ENCODE measurements at regions not wholly inside any gene's neighbourhood (a gene's known extent, or its start where the extent isn't known, plus 50 kb on each side); places are given as distances from the start of the nearest gene placed in this dataset.

DNA sequence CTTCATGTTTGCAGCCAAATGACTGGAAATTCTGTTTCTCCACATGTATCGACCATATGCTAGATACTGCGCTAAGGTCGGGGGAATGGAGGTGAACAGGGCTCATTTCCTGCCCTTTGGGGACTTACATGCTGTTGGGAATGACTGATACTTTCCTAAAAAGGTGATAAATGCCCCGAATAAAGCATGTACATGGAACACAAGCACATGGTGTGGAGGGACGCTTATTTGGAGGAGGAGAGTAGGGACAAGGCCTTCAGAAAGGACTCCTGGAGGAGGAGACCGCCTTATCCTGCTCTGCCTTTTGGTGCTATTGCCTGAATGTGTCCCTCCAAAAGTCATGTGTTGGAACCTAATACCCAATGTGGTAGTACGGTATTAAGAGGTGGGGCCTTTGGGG is 344.5 kb downstream of the PRL start:
- intact Hi-C loops (cut with micrococcal nuclease) = no loop called here

DNA sequence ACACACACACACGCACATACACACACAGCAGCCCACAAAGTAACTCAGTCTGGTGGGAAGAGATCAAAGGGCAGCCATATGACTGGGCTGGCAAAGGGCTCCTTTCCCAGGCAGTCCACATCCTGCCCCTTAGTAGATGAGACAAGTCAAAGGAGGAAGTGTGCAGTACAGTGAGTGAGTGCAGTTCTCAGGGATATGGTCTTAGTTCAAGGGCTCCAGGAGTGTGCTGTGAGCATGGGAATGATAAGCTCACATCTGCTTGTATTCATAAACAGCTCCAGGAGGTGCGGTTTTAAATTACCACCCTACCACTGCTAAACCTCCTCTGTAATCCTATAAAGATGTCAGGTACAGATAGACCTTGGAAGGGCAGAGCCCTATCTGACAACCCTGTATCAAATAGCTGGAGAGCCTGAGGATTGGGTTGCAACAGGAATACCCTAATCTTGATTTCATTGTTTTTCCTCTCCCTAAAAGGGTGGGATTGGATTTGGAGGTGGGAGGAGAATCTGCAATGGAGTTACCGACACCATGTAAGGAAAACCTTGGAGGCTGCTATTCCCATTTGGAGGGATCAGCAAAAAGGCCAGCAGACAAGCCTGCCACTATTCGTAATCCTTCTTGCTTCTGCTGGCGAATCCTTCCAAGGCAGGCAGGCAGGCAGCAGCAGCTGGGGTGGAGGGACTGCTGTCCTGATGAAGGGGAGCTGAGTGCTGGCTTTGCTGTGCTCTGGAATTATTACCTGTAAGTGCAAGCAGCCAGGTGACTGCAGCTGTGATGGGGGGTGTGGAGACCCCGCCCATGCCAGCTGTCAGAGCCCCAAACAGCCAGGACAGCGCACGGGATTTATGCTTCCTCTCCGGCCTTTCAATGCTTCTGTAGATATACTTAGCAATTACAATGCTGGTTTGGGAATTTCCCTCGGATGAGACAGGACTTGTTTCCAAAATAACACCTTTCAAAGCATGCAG is 342.7 kb downstream of the PRL start:
- intact Hi-C loops (cut with micrococcal nuclease) = no loop called here

DNA sequence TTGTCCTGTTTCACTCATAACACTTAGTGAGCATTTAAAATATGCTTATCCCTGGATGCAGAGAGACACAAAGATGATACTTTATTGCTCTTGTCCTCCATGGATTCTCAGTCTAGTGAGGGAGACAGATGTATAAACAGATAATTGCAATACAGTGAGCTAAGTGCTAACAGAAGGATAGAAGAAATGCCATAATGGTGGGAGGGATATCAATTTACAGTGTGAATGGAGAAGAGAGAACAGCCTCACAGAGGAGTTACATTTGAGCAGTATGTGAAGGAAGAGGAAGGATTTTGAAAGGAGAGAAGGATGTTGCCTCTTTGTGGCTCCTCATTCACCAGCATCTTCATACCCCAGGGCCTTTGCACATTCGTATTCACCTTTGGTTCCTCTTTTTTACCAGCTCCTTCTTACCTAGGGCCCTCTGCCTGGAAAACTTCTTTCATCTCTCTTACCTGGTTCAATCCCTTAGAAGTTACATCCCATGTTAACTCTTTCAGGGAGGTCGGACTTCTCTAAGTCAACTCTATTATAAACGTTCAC is 341.7 kb downstream of the PRL start:
- intact Hi-C loops (cut with micrococcal nuclease) = no loop called here

DNA sequence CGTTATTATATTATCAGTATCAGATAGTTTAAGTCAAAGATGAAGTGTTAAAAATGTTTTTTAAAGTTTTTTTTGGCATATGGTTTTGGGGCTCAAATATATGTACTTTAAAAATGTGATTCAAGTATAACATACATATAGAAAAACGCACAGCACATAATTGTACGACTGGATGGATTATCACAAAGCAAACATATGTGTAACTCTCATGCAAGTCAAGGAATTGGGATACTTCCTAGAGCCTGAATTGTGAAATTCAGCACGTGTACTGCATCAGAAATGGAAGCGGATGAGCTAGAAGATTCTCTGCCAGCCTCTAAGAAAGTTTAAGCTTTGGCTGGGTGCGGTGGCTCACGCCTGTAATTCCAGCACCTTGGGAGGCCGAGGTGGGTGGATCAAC is 340.9 kb downstream of the PRL start:
- intact Hi-C loops (cut with micrococcal nuclease) = no loop called here

DNA sequence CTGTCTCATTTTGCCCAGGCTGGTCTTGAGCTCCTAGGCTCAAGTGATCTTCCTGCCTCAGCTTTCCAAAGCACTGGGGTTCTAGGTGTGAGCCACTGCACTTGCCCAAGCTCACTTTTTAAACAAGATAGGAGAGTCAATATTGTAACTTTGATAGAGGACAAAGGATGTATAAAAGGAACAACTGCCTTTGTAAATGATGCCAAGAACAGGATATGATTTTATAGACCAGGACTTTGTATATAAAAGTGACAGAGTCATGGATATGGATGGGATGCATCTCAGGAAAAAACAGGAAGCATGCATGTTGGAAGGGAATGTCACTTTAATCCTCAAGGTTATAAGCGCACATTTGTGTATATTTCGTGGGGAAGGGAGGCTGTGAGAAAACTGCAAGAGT is 338.4 kb downstream of the PRL start:
- intact Hi-C loops (cut with micrococcal nuclease) = no loop called here

DNA sequence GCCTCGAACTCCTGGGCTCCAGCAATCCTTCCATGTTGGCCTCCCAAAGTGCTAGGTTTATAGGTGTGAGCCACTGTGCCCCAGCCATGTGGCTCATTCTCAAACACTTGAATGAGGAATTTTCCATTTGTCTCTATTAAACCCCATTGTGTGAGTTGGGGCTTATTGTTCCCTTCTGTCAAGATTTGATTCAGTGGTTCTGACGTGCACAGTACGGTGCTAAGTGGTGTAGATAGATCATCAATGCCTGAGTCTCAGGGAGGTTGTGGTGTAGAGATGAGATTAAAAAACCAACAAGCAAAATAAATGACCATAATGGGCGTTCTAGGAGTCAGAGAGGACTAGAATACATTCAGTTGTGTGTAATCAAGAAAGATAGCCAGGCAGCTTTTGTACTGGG is 335.6 kb downstream of the PRL start:
- intact Hi-C loops (cut with micrococcal nuclease) = no loop called here

DNA sequence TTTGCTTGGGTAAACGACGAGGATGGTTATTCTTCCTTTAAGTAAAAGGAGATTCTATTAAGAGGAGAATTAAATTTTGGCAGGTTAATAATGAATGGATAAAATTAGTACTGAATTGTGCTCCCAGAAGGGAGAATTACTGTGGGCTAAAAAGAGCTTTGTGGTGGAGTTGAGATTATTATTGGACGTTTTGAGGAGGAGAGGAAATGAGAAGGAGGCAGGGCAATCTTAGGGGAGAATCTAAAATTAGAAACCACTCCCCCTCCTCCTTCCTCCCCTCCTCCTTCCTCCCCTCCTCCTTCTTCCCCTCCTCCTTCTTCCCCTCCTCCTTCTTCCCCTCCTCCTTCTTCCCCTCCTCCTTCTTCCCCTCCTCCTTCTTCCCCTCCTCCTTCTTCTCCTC is 331.8 kb downstream of the PRL start:
- intact Hi-C loops (cut with micrococcal nuclease) = no loop called here

DNA sequence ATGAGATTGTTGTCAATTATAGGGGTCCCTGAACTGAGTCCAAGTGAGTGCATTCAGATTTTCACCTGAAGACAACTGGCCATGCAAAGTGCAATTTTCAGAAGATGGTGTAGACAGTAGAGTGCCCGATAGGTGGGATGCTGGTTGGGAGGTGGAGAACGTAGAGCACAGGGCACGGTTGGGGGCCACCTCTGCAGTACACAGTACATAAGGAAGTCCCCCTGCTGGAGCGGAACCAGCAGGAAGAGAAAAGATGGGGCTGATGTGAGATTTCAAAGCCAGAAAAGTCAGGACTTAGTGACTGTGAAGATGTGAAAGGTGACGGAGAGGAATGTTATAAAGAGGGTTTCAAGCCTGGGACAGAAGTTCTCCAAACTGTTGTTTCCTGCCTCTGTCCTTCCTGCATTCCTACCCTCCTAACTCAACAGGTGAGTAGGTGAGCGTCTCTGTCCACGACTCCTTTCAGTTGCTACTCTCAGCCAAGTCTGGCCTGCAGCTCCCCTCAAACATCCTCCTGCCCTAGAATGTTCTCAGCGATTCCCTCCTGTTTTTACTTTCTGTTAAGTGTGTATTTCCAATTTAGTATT is 330.8 kb downstream of the PRL start:
- intact Hi-C loops (cut with micrococcal nuclease) = no loop called here

DNA sequence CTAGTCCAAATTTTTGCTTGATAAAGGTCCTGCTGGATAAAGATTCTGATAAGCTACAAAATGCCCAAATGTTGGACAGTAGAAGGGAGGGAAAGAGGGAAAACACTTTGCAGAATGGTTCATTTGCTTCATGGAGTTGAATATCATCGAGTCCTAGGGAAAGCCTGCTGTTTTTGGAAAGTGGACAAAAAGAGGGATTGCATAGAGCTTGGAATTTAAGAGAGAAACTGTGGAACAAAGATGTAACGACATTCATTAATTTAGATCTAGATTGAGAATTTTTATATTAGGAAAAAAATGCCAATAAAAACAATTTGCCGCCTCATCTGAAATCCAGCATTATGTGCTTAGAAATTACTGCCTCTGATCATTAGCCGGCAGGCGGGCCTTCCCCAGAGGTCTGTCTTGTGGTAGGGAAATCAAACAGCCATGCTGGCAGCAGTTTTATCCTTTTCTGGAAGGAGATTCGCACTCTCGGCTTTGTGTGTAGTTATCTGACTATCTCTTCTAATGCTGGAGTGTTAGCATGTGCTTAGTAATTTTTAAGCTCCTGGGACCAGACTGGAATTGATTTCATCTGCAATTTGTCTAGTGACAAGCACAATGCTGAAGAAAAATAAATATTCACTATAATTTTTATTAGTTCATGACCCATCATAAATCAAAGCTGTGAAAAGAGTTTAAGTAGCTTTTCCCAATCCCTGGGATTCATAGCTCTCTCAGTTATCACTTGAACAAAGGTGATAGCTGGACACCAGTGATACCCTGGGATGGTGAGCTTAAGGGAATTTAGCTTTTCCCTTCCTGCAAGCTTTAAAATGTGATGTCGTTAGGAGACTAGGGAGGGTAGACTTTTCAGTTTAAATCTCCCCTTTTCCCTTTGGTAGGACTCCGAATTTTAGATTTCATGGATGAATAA is 329.5 kb downstream of the PRL start:
- intact Hi-C loops (cut with micrococcal nuclease) = no loop called here

DNA sequence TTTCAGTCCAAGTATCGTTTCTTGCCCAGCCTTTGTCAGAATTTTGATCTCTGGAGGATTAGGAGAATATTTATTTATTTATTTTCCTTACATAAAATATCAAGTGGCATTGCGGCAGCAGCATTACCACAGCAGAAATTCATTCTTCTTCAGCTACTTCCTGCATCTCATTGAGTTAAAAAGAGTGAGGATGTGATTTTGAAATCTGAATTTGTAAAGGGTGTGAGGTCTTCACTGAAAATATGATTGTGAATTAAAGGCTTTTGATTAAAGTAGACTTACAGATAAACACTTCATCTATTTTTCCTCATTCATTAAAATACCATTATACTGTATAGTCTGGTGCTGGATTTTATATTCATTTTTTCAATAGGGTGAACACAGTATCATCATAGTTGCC is 328.4 kb downstream of the PRL start:
- intact Hi-C loops (cut with micrococcal nuclease) = no loop called here

DNA sequence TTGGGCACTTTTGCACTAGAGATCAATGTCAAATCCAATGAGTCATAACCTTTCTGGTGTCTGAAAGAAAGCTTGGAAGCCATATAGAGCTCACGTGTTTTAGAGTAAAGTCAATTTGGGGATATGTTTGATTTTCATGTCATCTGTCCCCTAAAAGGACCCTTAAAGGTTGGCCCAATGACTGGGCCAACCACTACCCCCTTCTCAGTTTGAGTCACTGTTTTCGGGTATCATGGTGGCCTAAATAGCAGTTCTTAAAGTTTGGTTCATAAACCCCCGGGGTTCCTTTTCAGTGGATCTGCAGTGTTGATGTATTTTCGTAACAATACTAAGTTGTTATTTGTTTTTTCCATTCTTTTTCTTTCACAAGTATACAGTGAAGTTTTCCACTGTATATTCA is 327.6 kb downstream of the PRL start:
- intact Hi-C loops (cut with micrococcal nuclease) = no loop called here

DNA sequence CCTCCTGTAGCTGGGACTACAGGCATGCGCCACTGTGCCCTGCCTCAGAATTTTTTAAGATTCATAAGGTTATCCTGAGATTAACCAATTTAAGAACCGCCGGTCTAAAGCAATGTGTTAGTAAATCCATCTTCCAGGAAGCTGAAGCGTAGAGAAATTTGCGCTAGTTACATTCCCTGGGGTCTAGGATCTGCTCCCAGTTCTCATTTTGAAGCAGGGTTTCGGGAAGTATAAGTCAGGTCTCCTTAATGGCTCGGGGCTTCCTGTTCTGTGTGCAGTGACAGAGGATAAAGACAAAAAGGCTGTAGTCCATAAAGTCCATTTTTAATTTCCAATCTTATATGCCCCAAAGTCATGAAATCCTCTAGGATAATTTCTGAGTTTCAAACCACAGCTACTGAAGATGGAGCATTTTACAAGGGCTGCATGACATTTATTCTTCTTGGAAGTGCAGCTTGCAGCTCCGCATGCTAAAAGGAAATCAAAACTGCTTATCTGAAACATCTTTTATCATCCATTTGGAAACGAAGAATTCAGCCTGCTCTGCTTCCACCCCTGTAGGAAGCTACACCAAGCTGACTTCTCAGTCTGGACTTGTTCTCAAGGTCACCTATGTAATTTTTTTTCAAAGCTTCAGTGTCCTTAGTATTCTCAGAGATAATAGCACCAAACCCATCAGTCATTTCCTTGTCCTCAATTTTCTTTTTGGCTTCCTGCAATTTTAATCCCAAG is 326.1 kb downstream of the PRL start:
- intact Hi-C loops (cut with micrococcal nuclease) = no loop called here

DNA sequence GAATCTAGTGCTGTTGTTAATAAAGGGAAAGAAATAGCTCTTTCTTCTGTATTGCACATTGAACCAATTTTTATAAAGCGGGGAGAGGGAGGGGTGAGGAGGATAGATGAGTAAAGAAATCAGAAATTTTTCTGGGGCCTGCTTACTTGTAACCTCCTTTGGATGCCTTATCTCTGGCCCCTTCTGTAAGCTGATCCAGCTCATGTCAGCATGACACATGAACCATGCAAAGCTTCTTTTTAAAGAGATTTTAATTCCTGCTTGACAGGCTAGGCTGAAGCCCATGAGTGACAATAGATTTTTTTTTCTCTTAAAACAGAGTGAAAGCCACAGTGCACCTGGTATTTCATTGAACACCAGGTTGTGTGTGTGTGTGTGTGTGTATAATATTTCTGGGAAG is 325.3 kb downstream of the PRL start:
- intact Hi-C loops (cut with micrococcal nuclease) = no loop called here

DNA sequence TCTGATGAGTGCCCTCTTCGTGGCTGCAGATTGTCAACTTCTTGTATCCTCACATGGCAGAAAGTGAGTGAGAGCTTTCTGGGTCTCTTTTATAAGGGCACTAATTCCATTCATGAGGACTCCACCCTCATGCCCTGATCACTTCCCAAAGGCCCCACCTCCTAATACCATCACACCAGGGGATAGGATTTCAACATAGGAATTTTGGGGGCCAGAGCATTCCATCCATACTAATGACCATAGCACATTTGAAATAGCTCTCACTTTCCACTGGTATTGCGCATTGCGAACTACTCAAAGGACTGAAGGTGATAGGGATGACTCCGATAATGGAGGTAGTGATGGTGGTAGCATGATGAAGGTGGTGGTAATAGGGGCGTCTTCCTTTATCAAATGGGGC is 324.3 kb downstream of the PRL start:
- intact Hi-C loops (cut with micrococcal nuclease) = no loop called here

DNA sequence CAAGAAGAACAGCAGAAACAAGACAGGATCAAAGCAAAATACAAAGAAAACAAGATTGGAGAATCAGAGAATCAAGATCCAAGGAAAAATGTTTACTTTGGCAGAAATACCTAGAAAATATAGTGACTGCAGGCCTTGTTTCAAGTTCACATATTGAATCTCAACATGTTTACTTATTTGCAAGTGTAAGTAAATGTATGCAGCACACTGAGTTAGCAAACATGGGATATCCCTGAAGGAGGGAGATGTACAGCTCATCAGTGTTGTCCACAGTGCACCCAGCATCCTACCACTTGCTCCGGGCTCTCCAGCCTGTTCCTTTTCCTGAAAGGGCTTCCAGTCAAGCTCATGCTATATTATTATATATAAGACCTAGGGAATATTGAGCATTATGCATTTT is 319.5 kb downstream of the PRL start:
- intact Hi-C loops (cut with micrococcal nuclease) = no loop called here

DNA sequence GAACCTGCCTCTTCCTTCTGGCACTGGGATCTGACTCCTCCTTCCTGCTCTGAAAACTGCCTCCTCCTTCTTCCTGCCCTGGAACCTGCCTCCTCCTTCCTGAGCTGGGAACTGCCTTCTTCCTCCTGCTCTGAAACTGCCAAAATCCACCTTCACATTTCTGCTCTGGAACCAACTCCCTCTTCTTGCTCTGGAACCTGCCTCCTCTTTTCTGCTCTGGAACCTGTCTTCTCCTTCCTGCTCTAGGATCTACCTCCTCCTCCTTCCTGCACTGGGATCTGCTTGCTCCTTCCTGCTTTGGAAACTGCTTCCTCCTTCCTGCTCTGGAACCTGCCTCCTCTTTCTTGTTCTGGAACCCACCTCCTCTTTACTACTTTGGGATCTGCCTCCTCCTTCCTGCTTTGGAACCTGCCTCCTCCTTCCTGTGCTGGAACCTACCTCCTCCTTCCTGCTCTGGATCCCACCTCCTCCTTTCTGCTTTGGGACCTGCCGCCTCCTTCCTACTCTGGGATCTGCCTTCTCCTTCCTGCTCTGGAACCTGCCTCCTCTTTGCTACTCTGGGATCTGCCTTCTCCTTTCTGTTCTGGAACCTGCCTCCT is 315.5 kb downstream of the PRL start:
- intact Hi-C loops (cut with micrococcal nuclease) = no loop called here

DNA sequence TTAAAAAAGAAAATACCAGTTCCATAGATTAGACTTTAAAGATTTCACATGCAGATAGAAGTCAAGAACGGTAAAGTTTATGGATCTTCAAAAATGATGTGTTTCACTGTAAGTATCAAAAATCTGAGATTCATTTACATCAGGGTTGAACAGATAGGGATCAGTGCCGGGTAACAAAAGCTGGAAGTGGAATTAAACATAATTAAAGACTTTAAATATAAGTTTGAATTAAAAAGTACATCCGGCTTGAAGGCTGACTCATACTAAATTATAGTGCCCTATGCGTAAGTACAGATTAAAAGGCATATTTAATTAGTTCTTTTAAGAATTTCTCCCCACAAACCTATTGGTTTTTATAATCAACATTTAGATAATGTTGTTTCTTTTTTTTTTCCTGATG is 312.7 kb downstream of the PRL start:
- intact Hi-C loops (cut with micrococcal nuclease) = no loop called here

DNA sequence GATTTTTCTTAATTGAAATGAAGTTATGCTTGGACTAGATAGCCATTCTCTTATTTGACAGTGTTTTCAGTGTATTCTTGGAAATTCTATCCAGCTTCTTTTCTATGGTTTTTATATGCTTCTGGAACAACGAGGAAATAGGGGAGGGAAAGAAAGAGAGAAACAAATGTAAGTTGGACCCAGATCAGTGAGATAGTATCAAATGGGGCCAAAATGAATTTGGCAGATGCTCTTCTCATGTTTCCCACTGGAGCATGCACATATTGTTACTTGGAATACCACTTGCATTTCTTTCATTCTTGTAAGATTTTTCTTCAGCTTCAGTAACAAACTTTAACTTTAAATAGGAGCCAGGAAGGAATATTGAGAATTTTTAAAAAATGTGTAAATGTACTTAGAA is 312.3 kb downstream of the PRL start:
- intact Hi-C loops (cut with micrococcal nuclease) = no loop called here

DNA sequence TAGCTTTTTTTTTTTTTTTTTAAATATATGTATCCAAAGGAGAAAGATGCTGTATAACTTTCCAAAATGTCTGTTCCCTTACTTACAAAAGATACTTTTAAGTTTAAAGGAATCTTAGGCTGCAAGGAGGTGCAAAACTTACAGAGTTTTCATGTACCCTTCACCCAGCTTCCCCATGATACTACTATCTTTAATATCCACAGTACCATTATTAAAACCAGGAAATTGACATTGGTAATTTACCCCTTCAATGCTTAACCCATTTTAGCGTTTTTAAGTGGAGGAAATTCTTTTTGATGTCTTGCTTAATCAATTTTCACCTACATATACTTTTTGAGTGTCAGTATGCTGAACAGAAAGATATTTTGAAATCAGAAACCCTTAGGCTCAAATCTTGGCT is 310.9 kb downstream of the PRL start:
- intact Hi-C loops (cut with micrococcal nuclease) = no loop called here

DNA sequence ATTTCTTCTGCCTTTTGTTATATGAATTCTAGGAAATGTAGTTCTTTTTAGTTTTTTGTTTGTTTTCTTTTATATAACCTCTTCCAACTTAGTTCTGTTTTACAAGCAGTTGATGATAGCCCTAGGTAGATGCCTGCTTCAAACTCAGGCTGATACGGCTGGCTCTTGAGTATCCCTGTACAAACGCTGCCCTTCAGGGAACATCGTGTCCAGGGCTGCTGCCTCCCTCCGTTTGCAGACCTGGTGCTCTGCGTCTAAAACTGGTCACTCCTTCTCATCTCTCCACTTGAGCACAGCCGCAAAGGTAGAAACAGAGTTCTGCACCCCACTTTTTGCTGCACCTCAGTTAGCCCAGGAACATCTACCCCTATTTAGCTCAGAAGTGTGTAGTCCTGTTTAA is 310.1 kb downstream of the PRL start:
- intact Hi-C loops (cut with micrococcal nuclease) = no loop called here

DNA sequence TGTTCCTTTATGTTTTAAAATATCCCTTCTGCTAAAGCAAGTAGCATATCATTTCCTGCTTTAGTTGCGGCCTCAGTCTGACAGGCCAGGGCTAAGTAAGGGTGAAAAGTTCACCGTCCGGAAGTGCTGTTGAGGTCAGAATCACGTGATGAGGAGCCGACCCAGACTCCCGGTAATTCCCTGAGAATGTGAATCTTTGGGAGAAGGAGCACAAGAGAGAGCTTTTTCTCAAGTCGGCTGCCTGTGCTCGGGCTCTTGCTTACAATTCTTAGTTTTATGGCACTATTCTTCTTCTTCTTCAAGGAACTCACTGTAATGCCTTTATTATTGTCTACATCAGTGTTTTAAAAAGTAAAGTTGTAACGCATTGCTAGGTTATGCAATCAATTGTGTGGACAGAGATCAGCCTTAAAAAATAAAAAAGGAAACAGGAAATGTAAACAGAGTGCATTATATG is 309.3 kb downstream of the PRL start:
- intact Hi-C loops (cut with micrococcal nuclease) = no loop called here
